ENCODE measurements at regions not wholly inside any gene's neighbourhood (a gene's known extent, or its start where the extent isn't known, plus 50 kb on each side); places are given as distances from the start of the nearest gene placed in this dataset.

DNA sequence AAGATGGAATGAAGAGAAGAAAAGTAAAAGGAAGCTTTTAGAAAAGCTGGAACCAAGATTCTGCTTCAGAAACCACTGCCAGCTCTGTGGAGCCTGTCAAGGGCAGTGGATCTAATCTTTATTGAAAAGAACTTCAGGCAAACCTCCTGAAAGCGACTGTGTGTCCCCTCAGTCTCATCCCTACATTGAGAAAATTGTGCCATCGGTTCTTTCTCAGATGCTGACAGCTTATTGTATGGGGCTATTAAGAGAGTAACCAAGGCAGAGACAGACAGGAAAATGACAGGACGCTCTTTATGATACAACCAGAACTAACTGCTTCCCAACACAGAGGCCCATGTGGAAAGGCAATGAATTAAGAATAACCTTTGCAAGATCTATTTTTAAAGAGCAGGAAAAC, 763.2 kb upstream of the CHAC2 start (continued):
- TF ChIP-seq REST (IDR thresholded peaks at IDR 0.05; ENCODE audit: unreplicated experiment) (no peak), POLR2AphosphoS5 (IDR thresholded peaks at IDR 0.05; ENCODE audit: low read depth) (no peak), NANOG (IDR thresholded peaks at IDR 0.05; ENCODE audit: borderline replicate concordance) (no peak), EZH2phosphoT487 (IDR thresholded peaks at IDR 0.05; ENCODE audit: unreplicated experiment) (no peak), JUNB (IDR thresholded peaks at IDR 0.05; ENCODE audit: unreplicated experiment) (no peak), ZNF114 (CRISPR knock-in tag; IDR thresholded peaks at IDR 0.05) (no peak)
- TF ChIP-seq, protein P1, sequence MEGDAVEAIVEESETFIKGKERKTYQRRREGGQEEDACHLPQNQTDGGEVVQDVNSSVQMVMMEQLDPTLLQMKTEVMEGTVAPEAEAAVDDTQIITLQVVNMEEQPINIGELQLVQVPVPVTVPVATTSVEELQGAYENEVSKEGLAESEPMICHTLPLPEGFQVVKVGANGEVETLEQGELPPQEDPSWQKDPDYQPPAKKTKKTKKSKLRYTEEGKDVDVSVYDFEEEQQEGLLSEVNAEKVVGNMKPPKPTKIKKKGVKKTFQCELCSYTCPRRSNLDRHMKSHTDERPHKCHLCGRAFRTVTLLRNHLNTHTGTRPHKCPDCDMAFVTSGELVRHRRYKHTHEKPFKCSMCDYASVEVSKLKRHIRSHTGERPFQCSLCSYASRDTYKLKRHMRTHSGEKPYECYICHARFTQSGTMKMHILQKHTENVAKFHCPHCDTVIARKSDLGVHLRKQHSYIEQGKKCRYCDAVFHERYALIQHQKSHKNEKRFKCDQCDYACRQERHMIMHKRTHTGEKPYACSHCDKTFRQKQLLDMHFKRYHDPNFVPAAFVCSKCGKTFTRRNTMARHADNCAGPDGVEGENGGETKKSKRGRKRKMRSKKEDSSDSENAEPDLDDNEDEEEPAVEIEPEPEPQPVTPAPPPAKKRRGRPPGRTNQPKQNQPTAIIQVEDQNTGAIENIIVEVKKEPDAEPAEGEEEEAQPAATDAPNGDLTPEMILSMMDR (conservative IDR thresholded peaks at IDR 0.05; ENCODE audit: low read depth in 2 of 2): no peak

DNA sequence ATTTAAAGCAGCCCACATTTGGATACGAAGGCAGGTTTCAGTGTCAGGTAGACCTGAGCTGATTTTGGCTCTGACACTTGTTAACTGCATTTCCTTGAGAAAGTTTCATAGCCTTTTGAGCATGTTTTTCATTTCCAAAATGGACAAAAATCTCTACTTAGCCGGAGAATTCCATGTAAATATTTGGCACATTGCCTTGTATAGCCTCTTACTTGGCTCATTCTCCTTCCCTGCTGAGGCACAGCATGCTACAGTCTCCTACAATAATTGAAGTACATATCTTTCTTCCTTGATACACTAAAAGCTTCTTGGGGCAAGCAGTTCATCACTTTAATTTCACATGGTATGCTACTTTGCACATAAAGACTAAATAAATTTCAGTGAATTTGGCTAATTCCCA, 772.2 kb upstream of the CHAC2 start:
- no peaks in the 10 kb centered on the region for H3K4me1 ChIP-seq (ENCODE audit: insufficient read depth)
- no peak overlapping the region for H3K4me3 Mint-ChIP-seq
- no peaks in the 10 kb centered on the region for H3K27me3 Mint-ChIP-seq (ENCODE audit: insufficient read depth, low read depth, poor library complexity)
- TF ChIP-seq REST (IDR thresholded peaks at IDR 0.05; ENCODE audit: unreplicated experiment): no peak
- TF ChIP-seq, protein P2, sequence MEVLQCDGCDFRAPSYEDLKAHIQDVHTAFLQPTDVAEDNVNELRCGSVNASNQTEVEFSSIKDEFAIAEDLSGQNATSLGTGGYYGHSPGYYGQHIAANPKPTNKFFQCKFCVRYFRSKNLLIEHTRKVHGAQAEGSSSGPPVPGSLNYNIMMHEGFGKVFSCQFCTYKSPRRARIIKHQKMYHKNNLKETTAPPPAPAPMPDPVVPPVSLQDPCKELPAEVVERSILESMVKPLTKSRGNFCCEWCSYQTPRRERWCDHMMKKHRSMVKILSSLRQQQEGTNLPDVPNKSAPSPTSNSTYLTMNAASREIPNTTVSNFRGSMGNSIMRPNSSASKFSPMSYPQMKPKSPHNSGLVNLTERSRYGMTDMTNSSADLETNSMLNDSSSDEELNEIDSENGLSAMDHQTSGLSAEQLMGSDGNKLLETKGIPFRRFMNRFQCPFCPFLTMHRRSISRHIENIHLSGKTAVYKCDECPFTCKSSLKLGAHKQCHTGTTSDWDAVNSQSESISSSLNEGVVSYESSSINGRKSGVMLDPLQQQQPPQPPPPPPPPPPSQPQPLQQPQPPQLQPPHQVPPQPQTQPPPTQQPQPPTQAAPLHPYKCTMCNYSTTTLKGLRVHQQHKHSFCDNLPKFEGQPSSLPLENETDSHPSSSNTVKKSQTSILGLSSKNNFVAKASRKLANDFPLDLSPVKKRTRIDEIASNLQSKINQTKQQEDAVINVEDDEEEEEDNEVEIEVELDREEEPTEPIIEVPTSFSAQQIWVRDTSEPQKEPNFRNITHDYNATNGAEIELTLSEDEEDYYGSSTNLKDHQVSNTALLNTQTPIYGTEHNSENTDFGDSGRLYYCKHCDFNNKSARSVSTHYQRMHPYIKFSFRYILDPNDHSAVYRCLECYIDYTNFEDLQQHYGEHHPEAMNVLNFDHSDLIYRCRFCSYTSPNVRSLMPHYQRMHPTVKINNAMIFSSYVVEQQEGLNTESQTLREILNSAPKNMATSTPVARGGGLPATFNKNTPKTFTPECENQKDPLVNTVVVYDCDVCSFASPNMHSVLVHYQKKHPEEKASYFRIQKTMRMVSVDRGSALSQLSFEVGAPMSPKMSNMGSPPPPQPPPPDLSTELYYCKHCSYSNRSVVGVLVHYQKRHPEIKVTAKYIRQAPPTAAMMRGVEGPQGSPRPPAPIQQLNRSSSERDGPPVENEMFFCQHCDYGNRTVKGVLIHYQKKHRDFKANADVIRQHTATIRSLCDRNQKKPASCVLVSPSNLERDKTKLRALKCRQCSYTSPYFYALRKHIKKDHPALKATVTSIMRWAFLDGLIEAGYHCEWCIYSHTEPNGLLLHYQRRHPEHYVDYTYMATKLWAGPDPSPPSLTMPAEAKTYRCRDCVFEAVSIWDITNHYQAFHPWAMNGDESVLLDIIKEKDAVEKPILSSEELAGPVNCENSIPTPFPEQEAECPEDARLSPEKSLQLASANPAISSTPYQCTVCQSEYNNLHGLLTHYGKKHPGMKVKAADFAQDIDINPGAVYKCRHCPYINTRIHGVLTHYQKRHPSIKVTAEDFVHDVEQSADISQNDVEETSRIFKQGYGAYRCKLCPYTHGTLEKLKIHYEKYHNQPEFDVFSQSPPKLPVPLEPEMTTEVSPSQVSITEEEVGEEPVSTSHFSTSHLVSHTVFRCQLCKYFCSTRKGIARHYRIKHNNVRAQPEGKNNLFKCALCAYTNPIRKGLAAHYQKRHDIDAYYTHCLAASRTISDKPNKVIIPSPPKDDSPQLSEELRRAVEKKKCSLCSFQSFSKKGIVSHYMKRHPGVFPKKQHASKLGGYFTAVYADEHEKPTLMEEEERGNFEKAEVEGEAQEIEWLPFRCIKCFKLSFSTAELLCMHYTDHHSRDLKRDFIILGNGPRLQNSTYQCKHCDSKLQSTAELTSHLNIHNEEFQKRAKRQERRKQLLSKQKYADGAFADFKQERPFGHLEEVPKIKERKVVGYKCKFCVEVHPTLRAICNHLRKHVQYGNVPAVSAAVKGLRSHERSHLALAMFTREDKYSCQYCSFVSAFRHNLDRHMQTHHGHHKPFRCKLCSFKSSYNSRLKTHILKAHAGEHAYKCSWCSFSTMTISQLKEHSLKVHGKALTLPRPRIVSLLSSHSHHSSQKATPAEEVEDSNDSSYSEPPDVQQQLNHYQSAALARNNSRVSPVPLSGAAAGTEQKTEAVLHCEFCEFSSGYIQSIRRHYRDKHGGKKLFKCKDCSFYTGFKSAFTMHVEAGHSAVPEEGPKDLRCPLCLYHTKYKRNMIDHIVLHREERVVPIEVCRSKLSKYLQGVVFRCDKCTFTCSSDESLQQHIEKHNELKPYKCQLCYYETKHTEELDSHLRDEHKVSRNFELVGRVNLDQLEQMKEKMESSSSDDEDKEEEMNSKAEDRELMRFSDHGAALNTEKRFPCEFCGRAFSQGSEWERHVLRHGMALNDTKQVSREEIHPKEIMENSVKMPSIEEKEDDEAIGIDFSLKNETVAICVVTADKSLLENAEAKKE (CRISPR knock-in tag; IDR thresholded peaks at IDR 0.05): no peak

More for the DNA sequence above, 772.2 kb upstream of the CHAC2 start:
- H4K20me1 ChIP-seq (replicated peaks; ENCODE audit: insufficient read depth): no peaks in the 10 kb centered on the region
- no peak overlapping the region for H3K4me2 ChIP-seq
- H3F3A ChIP-seq (replicated peaks; ENCODE audit: low read depth): no peaks in the 10 kb centered on the region
- no peak overlapping the region for H3K27ac Mint-ChIP-seq
- no peak overlapping the region for H3K27ac ChIP-seq (ENCODE audit: low read depth)
- H3K9me3 Mint-ChIP-seq: peaks cover 15% of the 10 kb centered on the region
- H3K9me2 ChIP-seq (ENCODE audit: insufficient read depth): peaks cover 4% of the 10 kb centered on the region; the same call in 1 of the 2 replicates
- H3K4me1 Mint-ChIP-seq: no peaks in the 10 kb centered on the region
- H3K79me2 ChIP-seq (replicated peaks; ENCODE audit: insufficient read depth): no peaks in the 10 kb centered on the region
- DNase-seq (ENCODE audit: low spot score) (no peak), ATAC-seq (no peak)
- H3K4me3 ChIP-seq: no peak overlapping the region
- no peaks in the 10 kb centered on the region for H3K27me3 ChIP-seq (ENCODE audit: insufficient read depth)
- H2AFZ ChIP-seq: no peak overlapping the region
- no peaks in the 10 kb centered on the region for H3K36me3 ChIP-seq (ENCODE audit: insufficient read depth)
- peaks cover 15% of the 10 kb centered on the region; the same call in 2 of the 3 replicates for H3K36me3 Mint-ChIP-seq (ENCODE audit: low read depth)

All from GM23338 (cell line).